ENCODE measurements at regions not wholly inside any gene's neighbourhood (a gene's known extent, or its start where the extent isn't known, plus 50 kb on each side); places are given as distances from the start of the nearest gene placed in this dataset.

DNA sequence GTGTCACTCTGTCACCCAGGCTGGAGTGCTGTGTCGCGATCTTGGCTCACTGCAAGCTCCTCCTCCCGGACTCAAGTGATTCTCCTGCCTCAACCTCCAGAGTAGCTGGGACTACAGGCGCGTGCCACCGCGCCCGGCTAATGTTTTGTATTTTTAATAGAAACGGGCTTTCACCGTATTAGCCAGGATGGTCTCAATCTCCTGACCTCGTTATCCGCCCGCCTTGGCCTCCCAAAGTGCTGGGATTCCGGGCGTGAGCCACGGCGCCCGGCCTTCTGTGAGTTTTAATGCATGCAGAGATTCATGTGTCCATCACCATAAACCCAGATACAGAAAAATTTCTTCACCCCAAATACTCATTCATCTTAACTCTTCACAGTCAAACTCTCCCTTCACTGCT, 1046.7 kb downstream of the CDH9 start:
- TF ChIP-seq POLR2A (IDR thresholded peaks at IDR 0.05): no peak
- TF ChIP-seq, protein P1, sequence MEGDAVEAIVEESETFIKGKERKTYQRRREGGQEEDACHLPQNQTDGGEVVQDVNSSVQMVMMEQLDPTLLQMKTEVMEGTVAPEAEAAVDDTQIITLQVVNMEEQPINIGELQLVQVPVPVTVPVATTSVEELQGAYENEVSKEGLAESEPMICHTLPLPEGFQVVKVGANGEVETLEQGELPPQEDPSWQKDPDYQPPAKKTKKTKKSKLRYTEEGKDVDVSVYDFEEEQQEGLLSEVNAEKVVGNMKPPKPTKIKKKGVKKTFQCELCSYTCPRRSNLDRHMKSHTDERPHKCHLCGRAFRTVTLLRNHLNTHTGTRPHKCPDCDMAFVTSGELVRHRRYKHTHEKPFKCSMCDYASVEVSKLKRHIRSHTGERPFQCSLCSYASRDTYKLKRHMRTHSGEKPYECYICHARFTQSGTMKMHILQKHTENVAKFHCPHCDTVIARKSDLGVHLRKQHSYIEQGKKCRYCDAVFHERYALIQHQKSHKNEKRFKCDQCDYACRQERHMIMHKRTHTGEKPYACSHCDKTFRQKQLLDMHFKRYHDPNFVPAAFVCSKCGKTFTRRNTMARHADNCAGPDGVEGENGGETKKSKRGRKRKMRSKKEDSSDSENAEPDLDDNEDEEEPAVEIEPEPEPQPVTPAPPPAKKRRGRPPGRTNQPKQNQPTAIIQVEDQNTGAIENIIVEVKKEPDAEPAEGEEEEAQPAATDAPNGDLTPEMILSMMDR (IDR thresholded peaks at IDR 0.05): no peak
- TF ChIP-seq POLR2AphosphoS5 (IDR thresholded peaks at IDR 0.05): no peak
- no peak for TF ChIP-seq EP300 (IDR thresholded peaks at IDR 0.05)

All from suprapubic skin (tissue), 4 donors.